Loucy (cell line): ENCODE measurements at regions not wholly inside any gene's neighbourhood (a gene's known extent, or its start where the extent isn't known, plus 50 kb on each side); places are given as distances from the start of the nearest gene placed in this dataset.

ENCODE experiments used
- H2AFZ ChIP-seq: fragments of 200-600 bp; sonication (generic); 2 replicates; pipeline ENCODE4 v1.6.0; 2016; ENCODE audit warnings: antibody characterized with exemption, mild to moderate bottlenecking, low read length, moderate library complexity
- H3F3A ChIP-seq: fragments of 200-600 bp; 2 replicates; pipeline ENCODE4 v1.6.0; 2016; ENCODE audit warnings: antibody characterized with exemption, low read depth, mild to moderate bottlenecking
- H3K27me3 ChIP-seq: fragments of 200-600 bp; sonication (generic); 2 replicates; pipeline ENCODE4 v1.6.1; 2014; ENCODE audit warnings: low read length, mild to moderate bottlenecking; ENCODE audit not compliant: insufficient read depth, poor library complexity, severe bottlenecking
- H3K36me3 ChIP-seq: fragments of 200-600 bp; sonication (generic); 2 replicates; pipeline ENCODE4 v1.6.1; 2016; ENCODE audit warnings: low read length; ENCODE audit not compliant: insufficient read depth
- H3K4me1 ChIP-seq: fragments of 200-600 bp; sonication (generic); 2 replicates; pipeline ENCODE4 v1.5.1; 2014; ENCODE audit warnings: low read length, mild to moderate bottlenecking; ENCODE audit not compliant: insufficient read depth, poor library complexity, severe bottlenecking
- H3K4me2 ChIP-seq: fragments of 200-600 bp; sonication (generic); 2 replicates; pipeline ENCODE4 v1.6.0; 2014; ENCODE audit warnings: antibody characterized with exemption, low read length, low read depth, mild to moderate bottlenecking; ENCODE audit not compliant: poor library complexity, severe bottlenecking
- H3K4me3 ChIP-seq: fragments of 200-600 bp; sonication (generic); 2 replicates; pipeline ENCODE4 v1.5.1; 2014; ENCODE audit warnings: low read length, mild to moderate bottlenecking, mixed read lengths; ENCODE audit not compliant: poor library complexity, severe bottlenecking
- H3K79me2 ChIP-seq: fragments of 200-600 bp; sonication (generic); 2 replicates; pipeline ENCODE4 v1.6.1; 2014; ENCODE audit warnings: low read length; ENCODE audit not compliant: insufficient read depth
- H3K9ac ChIP-seq: fragments of 200-600 bp; sonication (generic); 2 replicates; pipeline ENCODE4 v1.6.0; 2014; ENCODE audit warnings: mild to moderate bottlenecking, low read depth, low read length, moderate library complexity; ENCODE audit not compliant: poor library complexity, severe bottlenecking
- H3K9me2 ChIP-seq: fragments of 200-600 bp; sonication (generic); replicated peaks from 2 replicates; pipeline ENCODE4 v1.6.1; 2016; ENCODE audit warnings: low read depth, low read length, mixed read lengths
- H3K9me3 ChIP-seq: fragments of 200-600 bp; sonication (generic); 2 replicates; pipeline ENCODE4 v1.6.1; 2014; ENCODE audit warnings: mild to moderate bottlenecking, antibody characterized with exemption, low read length, low read depth; ENCODE audit not compliant: insufficient read depth
- H4K20me1 ChIP-seq: fragments of 200-600 bp; sonication (generic); 2 replicates; pipeline ENCODE4 v1.6.0; 2014; ENCODE audit warnings: antibody characterized with exemption, low read length, mild to moderate bottlenecking; ENCODE audit not compliant: insufficient read depth, poor library complexity, severe bottlenecking
- EZH2phosphoT487 ChIP-seq: fragments of 200-600 bp; IDR thresholded peaks from 2 replicates; pipeline ENCODE4 v1.6.1; 2018; ENCODE audit warnings: antibody characterized with exemption, mild to moderate bottlenecking, moderate library complexity, borderline replicate concordance
- TF ChIP-seq, protein P1 (sequence below): fragments of 200-600 bp; sonication (generic); conservative IDR thresholded peaks from 2 replicates; pipeline ENCODE4 v1.5.1; 2014; ENCODE audit warnings: mild to moderate bottlenecking, antibody characterized with exemption, low read length

DNA sequence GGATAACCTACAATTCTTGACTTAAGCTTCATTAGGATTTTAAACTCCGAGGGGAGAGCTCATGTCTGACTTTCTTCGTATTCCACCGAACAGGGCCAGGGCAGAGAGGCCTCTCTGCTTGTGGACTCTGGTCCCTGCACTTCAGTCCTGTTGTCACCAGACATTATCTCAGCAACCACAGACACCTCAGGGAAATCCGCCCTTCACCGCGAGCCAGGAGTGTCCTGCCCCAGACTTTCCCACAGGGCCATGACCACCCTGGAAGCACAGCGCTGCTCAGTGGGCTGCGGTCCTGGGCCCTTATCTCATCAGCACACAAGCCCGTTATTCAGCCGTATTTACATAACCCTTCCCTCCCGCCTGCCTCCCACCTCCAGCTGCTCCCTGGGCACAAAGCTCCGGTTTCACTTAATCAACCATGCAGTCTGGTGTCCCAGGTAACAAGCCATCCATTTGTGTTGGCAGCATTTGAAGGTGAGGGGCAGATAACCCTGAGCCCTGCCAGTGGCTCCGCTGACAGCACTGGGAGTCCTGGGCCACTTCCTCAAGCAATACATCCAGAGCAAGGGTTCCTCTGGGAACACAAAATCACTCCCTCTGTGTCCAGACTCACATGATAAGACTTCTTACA lies 122.8 kb upstream of the RAB4A start:
- Histone ChIP-seq H4K20me1 (no peaks in the 10 kb centered on the region), H3K9me2 (no peaks in the 10 kb centered on the region), H3K4me3 (no peak overlapping the region), H2AFZ (no peak overlapping the region), H3K79me2 (no peaks in the 10 kb centered on the region), H3K9ac (no peak overlapping the region), H3K27me3 (no peaks in the 10 kb centered on the region), H3K4me2 (peak overlapping the region; percentile 25), H3K4me1 (peaks cover 4% of the 10 kb centered on the region), H3F3A (no peaks in the 10 kb centered on the region), H3K9me3 (no peaks in the 10 kb centered on the region), H3K36me3 (no peaks in the 10 kb centered on the region)
- no peak for TF ChIP-seq EZH2phosphoT487
- TF ChIP-seq, protein P1, sequence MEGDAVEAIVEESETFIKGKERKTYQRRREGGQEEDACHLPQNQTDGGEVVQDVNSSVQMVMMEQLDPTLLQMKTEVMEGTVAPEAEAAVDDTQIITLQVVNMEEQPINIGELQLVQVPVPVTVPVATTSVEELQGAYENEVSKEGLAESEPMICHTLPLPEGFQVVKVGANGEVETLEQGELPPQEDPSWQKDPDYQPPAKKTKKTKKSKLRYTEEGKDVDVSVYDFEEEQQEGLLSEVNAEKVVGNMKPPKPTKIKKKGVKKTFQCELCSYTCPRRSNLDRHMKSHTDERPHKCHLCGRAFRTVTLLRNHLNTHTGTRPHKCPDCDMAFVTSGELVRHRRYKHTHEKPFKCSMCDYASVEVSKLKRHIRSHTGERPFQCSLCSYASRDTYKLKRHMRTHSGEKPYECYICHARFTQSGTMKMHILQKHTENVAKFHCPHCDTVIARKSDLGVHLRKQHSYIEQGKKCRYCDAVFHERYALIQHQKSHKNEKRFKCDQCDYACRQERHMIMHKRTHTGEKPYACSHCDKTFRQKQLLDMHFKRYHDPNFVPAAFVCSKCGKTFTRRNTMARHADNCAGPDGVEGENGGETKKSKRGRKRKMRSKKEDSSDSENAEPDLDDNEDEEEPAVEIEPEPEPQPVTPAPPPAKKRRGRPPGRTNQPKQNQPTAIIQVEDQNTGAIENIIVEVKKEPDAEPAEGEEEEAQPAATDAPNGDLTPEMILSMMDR: no peak

DNA sequence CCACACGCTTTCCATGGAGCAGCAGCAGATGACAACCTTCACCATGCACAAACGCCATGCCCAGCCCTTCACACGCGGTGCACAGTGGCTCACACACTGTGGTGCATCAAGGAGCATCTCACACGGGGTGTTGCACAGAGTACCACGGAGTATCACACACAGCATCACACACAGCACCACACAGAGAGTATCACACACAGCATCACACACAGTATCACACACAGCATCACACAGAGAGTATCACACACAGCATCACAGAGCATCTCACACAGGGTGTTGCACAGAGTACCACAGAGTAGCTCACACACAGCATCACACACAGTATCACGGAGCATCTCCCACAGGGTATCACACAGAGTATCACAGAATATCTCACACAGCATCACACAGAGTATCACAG lies 122.2 kb upstream of the RAB4A start:
- H3K36me3 ChIP-seq: no peaks in the 10 kb centered on the region

DNA sequence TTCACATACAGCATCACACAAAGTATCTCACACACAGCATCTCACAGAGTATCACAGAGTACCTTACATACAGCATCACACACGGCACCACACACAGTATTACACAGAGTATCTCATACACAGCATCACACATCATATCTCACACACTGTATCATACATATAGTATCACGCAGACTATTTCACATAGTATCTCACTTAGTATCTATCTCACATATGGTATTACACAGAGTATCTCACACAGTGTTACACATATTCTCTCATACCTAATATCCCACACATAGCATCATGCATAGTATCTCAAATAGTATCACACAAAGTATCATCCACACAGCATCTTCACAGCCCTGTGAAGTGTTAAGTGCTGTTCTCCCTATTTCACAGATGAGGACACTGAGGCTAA lies 121.5 kb upstream of the RAB4A start:
- Histone ChIP-seq H3K27me3 (no peaks in the 10 kb centered on the region), H3F3A (no peaks in the 10 kb centered on the region), H3K4me2 (no peak overlapping the region), H2AFZ (no peak overlapping the region), H3K79me2 (no peaks in the 10 kb centered on the region), H3K36me3 (no peaks in the 10 kb centered on the region), H4K20me1 (no peaks in the 10 kb centered on the region), H3K9me2 (no peaks in the 10 kb centered on the region), H3K4me1 (peaks cover 15% of the 10 kb centered on the region), H3K9ac (no peak overlapping the region), H3K9me3 (no peaks in the 10 kb centered on the region), H3K4me3 (no peak overlapping the region)
- TF ChIP-seq EZH2phosphoT487: no peak
- TF ChIP-seq, protein P1: no peak

More for the DNA sequence above, 122.2 kb upstream of the RAB4A start:
- Histone ChIP-seq H3F3A (no peaks in the 10 kb centered on the region), H3K4me2 (peak overlapping the region; percentile 25), H3K27me3 (no peaks in the 10 kb centered on the region), H3K79me2 (no peaks in the 10 kb centered on the region), H3K9me3 (no peaks in the 10 kb centered on the region), H3K9ac (no peak overlapping the region), H3K4me1 (peaks cover 8% of the 10 kb centered on the region), H3K9me2 (no peaks in the 10 kb centered on the region), H3K4me3 (no peak overlapping the region), H4K20me1 (no peaks in the 10 kb centered on the region), H2AFZ (no peak overlapping the region)
- TF ChIP-seq, protein P1: no peak
- TF ChIP-seq EZH2phosphoT487: no peak
